ENCODE measurements at regions not wholly inside any gene's neighbourhood (a gene's known extent, or its start where the extent isn't known, plus 50 kb on each side); places are given as distances from the start of the nearest gene placed in this dataset.
"Not testable (repeated sequence)": the region's sequence is repeated elsewhere in the genome, so short reads cannot be mapped to it uniquely, and the experiment has no call there.

GRCh38 chr2:163028807-163029206, 190.2 kb upstream of the KCNH7 start:
- no CpG with 5 or more reads among the region's 2 CpGs for WGBS (ENCODE audit: extremely low coverage, insufficient coverage, insufficient read length)
- H2AFZ ChIP-seq (ENCODE audit: insufficient read depth, low read length, poor library complexity) = no peak overlapping the region
- H2AK5ac ChIP-seq (ENCODE audit: low read length) = no peak overlapping the region

GRCh38 chr2:163026136-163026775, 187.7 kb upstream of the KCNH7 start:
- not testable (repeated sequence) for H3K14ac ChIP-seq (ENCODE audit: low read length)
- no CpG with 5 or more reads among the region's 43 CpGs for WGBS (ENCODE audit: extremely low coverage, insufficient coverage, insufficient read length)

More at GRCh38 chr2:163028807-163029206, 190.2 kb upstream of the KCNH7 start:
- no peak overlapping the region for H4K12ac ChIP-seq (ENCODE audit: low read depth, low read length)
- H2BK5ac ChIP-seq (ENCODE audit: low read depth, low read length, poor library complexity) = no peak overlapping the region
- H4K8ac ChIP-seq (ENCODE audit: low read depth, low read length) = no peak overlapping the region
- no peak overlapping the region for H2BK12ac ChIP-seq (ENCODE audit: low read length)
- H3K14ac ChIP-seq (ENCODE audit: low read length) = no peak overlapping the region
- no peaks in the 10 kb centered on the region for H3K4me1 ChIP-seq (ENCODE audit: control insufficient read depth in 1 of 2, insufficient read depth in 2 of 2, low read length in 2 of 2)
- H2BK120ac ChIP-seq (ENCODE audit: insufficient read depth, low read length, poor library complexity) = no peak overlapping the region
- H3K79me2 ChIP-seq (ENCODE audit: control insufficient read depth, insufficient read depth, low read length, poor library complexity) = no peaks in the 10 kb centered on the region
- no peak overlapping the region for H3K23ac ChIP-seq (ENCODE audit: low read length)
- no peaks in the 10 kb centered on the region for H3K36me3 ChIP-seq (ENCODE audit: control insufficient read depth in 1 of 2, insufficient read depth in 2 of 2, low read length in 2 of 2)
- H3K79me1 ChIP-seq (ENCODE audit: low read length) = no peaks in the 10 kb centered on the region
- no peak for DNase-seq
- H3K4me2 ChIP-seq (ENCODE audit: low read length) = no peak overlapping the region
- no peaks in the 10 kb centered on the region for H3K9me3 ChIP-seq (ENCODE audit: insufficient read depth, low read depth, low read length)
- H3K18ac ChIP-seq (ENCODE audit: low read length) = no peak overlapping the region
- no peak overlapping the region for H4K91ac ChIP-seq (ENCODE audit: low read depth, low read length)
- H3K4me3 ChIP-seq (ENCODE audit: low read depth, low read length) = no peak overlapping the region
- no peak overlapping the region for H3K9ac ChIP-seq (ENCODE audit: low read length)
- H3K4ac ChIP-seq (ENCODE audit: low read depth, low read length) = no peak overlapping the region
- H3K27ac ChIP-seq (ENCODE audit: low read depth, low read length) = no peak overlapping the region
- H3K27me3 ChIP-seq (ENCODE audit: insufficient read depth, low read length) = no peaks in the 10 kb centered on the region

GRCh38 chr2:163016882-163017281, 178.3 kb upstream of the KCNH7 start:
- not testable (repeated sequence) for H3K27me3 ChIP-seq (ENCODE audit: insufficient read depth, low read length); H3K4ac ChIP-seq (ENCODE audit: low read depth, low read length); H4K12ac ChIP-seq (ENCODE audit: low read depth, low read length); H3K9me3 ChIP-seq (ENCODE audit: insufficient read depth, low read depth, low read length); H3K79me1 ChIP-seq (ENCODE audit: low read length); H3K79me2 ChIP-seq (ENCODE audit: control insufficient read depth, insufficient read depth, low read length, poor library complexity); H3K9ac ChIP-seq (ENCODE audit: low read length); H3K14ac ChIP-seq (ENCODE audit: low read length); H2AK5ac ChIP-seq (ENCODE audit: low read length); H3K4me1 ChIP-seq (ENCODE audit: control insufficient read depth in 1 of 2, insufficient read depth in 2 of 2, low read length in 2 of 2); H2BK12ac ChIP-seq (ENCODE audit: low read length); H3K18ac ChIP-seq (ENCODE audit: low read length); H3K4me2 ChIP-seq (ENCODE audit: low read length); H2BK5ac ChIP-seq (ENCODE audit: low read depth, low read length, poor library complexity); H3K27ac ChIP-seq (ENCODE audit: low read depth, low read length); H2AFZ ChIP-seq (ENCODE audit: insufficient read depth, low read length, poor library complexity); H4K91ac ChIP-seq (ENCODE audit: low read depth, low read length); H2BK120ac ChIP-seq (ENCODE audit: insufficient read depth, low read length, poor library complexity); H3K4me3 ChIP-seq (ENCODE audit: low read depth, low read length); H3K23ac ChIP-seq (ENCODE audit: low read length); H3K36me3 ChIP-seq (ENCODE audit: control insufficient read depth in 1 of 2, insufficient read depth in 2 of 2, low read length in 2 of 2); H4K8ac ChIP-seq (ENCODE audit: low read depth, low read length); DNase-seq
- WGBS (ENCODE audit: extremely low coverage, insufficient coverage, insufficient read length) = no CpG with 5 or more reads among the region's 5 CpGs

More at GRCh38 chr2:163026136-163026775, 187.7 kb upstream of the KCNH7 start:
- H2BK12ac ChIP-seq (ENCODE audit: low read length); H2BK5ac ChIP-seq (ENCODE audit: low read depth, low read length, poor library complexity); H3K27me3 ChIP-seq (ENCODE audit: insufficient read depth, low read length); H3K9ac ChIP-seq (ENCODE audit: low read length); H3K23ac ChIP-seq (ENCODE audit: low read length); H3K4me3 ChIP-seq (ENCODE audit: low read depth, low read length); H3K79me1 ChIP-seq (ENCODE audit: low read length); H3K4me1 ChIP-seq (ENCODE audit: control insufficient read depth in 1 of 2, insufficient read depth in 2 of 2, low read length in 2 of 2); H3K9me3 ChIP-seq (ENCODE audit: insufficient read depth, low read depth, low read length); H3K27ac ChIP-seq (ENCODE audit: low read depth, low read length); H3K79me2 ChIP-seq (ENCODE audit: control insufficient read depth, insufficient read depth, low read length, poor library complexity); H3K4ac ChIP-seq (ENCODE audit: low read depth, low read length); H2AFZ ChIP-seq (ENCODE audit: insufficient read depth, low read length, poor library complexity); DNase-seq; H3K36me3 ChIP-seq (ENCODE audit: control insufficient read depth in 1 of 2, insufficient read depth in 2 of 2, low read length in 2 of 2); H3K4me2 ChIP-seq (ENCODE audit: low read length); H3K18ac ChIP-seq (ENCODE audit: low read length); H2BK120ac ChIP-seq (ENCODE audit: insufficient read depth, low read length, poor library complexity); H4K91ac ChIP-seq (ENCODE audit: low read depth, low read length); H4K12ac ChIP-seq (ENCODE audit: low read depth, low read length); H4K8ac ChIP-seq (ENCODE audit: low read depth, low read length); H2AK5ac ChIP-seq (ENCODE audit: low read length): not testable (repeated sequence)

- H2BK120ac ChIP-seq (ENCODE audit: insufficient read depth, low read length, poor library complexity) = no peak overlapping the region
- H4K12ac ChIP-seq (ENCODE audit: low read depth, low read length) = no peak overlapping the region
- no peak overlapping the region for H2AFZ ChIP-seq (ENCODE audit: insufficient read depth, low read length, poor library complexity)
- no peaks in the 10 kb centered on the region for H3K36me3 ChIP-seq (ENCODE audit: control insufficient read depth in 1 of 2, insufficient read depth in 2 of 2, low read length in 2 of 2)
- peaks cover 2% of the 10 kb centered on the region for H3K9me3 ChIP-seq (ENCODE audit: insufficient read depth, low read depth, low read length)
- no peak overlapping the region for H3K4ac ChIP-seq (ENCODE audit: low read depth, low read length)
- no peaks in the 10 kb centered on the region for H3K79me1 ChIP-seq (ENCODE audit: low read length)
- H2AK5ac ChIP-seq (ENCODE audit: low read length) = no peak overlapping the region
- no peak overlapping the region for H4K8ac ChIP-seq (ENCODE audit: low read depth, low read length)
- H3K14ac ChIP-seq (ENCODE audit: low read length) = no peak overlapping the region
- no peak overlapping the region for H3K9ac ChIP-seq (ENCODE audit: low read length)
- no CpG with 5 or more reads among the region's 1 CpG for WGBS (ENCODE audit: extremely low coverage, insufficient coverage, insufficient read length)
- DNase-seq = no peak
- H3K27me3 ChIP-seq (ENCODE audit: insufficient read depth, low read length) = no peaks in the 10 kb centered on the region
- H3K79me2 ChIP-seq (ENCODE audit: control insufficient read depth, insufficient read depth, low read length, poor library complexity) = no peaks in the 10 kb centered on the region
- no peak overlapping the region for H3K23ac ChIP-seq (ENCODE audit: low read length)
- H2BK12ac ChIP-seq (ENCODE audit: low read length) = no peak overlapping the region
- no peak overlapping the region for H3K4me2 ChIP-seq (ENCODE audit: low read length)
- no peak overlapping the region for H3K27ac ChIP-seq (ENCODE audit: low read depth, low read length)
- no peak overlapping the region for H2BK5ac ChIP-seq (ENCODE audit: low read depth, low read length, poor library complexity)
- H3K4me1 ChIP-seq (ENCODE audit: control insufficient read depth in 1 of 2, insufficient read depth in 2 of 2, low read length in 2 of 2) = no peaks in the 10 kb centered on the region
- no peak overlapping the region for H3K4me3 ChIP-seq (ENCODE audit: low read depth, low read length)
- no peak overlapping the region for H3K18ac ChIP-seq (ENCODE audit: low read length)
- H4K91ac ChIP-seq (ENCODE audit: low read depth, low read length) = no peak overlapping the region
Observed at GRCh38 chr2:163011000-163011399, 172.4 kb upstream of the KCNH7 start.
